WTC11 (cell line): ENCODE measurements at regions not wholly inside any gene's neighbourhood (a gene's known extent, or its start where the extent isn't known, plus 50 kb on each side); places are given as distances from the start of the nearest gene placed in this dataset.

Source experiments
- ATAC-seq: fragments of 200-7000 bp; cut with Tn5 transposase; 2 replicates; pipeline ENCODE4 v1.10.0; 2021; ENCODE audit warnings: mild to moderate bottlenecking, moderate library complexity
- CTCF ChIA-PET: fragments of 300-600 bp; sonication (Branson Sonifier 250); formaldehyde crosslinking; loops from one replicate; lab custom pipeline; 2021; ENCODE audit warnings: antibody characterized with exemption; lab: Charles Lee
- POLR2A ChIA-PET: fragments of 350-600 bp; sonication (Branson Sonifier 250); formaldehyde crosslinking; loops from one replicate; lab custom pipeline; 2021; ENCODE audit warnings: antibody characterized with exemption; lab: Charles Lee
- DNase-seq: peaks from one replicate; pipeline ENCODE4 v3.0.0; 2021; ENCODE audit warnings: low spot score
- H3K27ac Mint-ChIP-seq: 2 replicates; pipeline ENCODE4 v1.8.0; 2021; ENCODE audit warnings: mixed read lengths
- H3K27me3 Mint-ChIP-seq: 2 replicates; pipeline ENCODE4 v1.8.0; 2021; ENCODE audit warnings: low read depth, mild to moderate bottlenecking, moderate library complexity, mixed read lengths
- H3K36me3 Mint-ChIP-seq: 2 replicates; pipeline ENCODE4 v1.8.0; 2021; ENCODE audit warnings: mixed read lengths
- H3K4me1 Mint-ChIP-seq: 2 replicates; pipeline ENCODE4 v1.8.0; 2022; ENCODE audit warnings: mixed read lengths
- H3K4me3 Mint-ChIP-seq: 2 replicates; pipeline ENCODE4 v1.8.0; 2021; ENCODE audit warnings: mild to moderate bottlenecking, moderate library complexity, mixed read lengths
- H3K9me3 Mint-ChIP-seq: 2 replicates; pipeline ENCODE4 v1.8.0; 2021; ENCODE audit warnings: mixed read lengths
- AR ChIP-seq: fragments of 250-450 bp; sonication (Bioruptor Pico); IDR thresholded peaks from 2 replicates; pipeline ENCODE4 v1.9.0; 2021; ENCODE audit warnings: mild to moderate bottlenecking
- ATF3 ChIP-seq: sonication (generic); formaldehyde crosslinking; conservative IDR thresholded peaks from 2 replicates; pipeline ENCODE4 v1.8.1; 2022; ENCODE audit warnings: mild to moderate bottlenecking, missing genetic modification reagents
- CBFB ChIP-seq: sonication (generic); formaldehyde crosslinking; IDR thresholded peaks from 2 replicates; pipeline ENCODE4 v1.8.1; 2022; ENCODE audit warnings: mild to moderate bottlenecking, low read depth, missing genetic modification reagents
- CDX4 ChIP-seq: fragments of 250-450 bp; sonication (Bioruptor Pico); IDR thresholded peaks from 2 replicates; pipeline ENCODE4 v1.9.0; 2021; ENCODE audit warnings: moderate library complexity, mild to moderate bottlenecking, inconsistent platforms, borderline replicate concordance
- EMX1 ChIP-seq: fragments of 250-450 bp; sonication (Bioruptor Pico); IDR thresholded peaks from 2 replicates; pipeline ENCODE4 v1.8.0; 2021; ENCODE audit warnings: mild to moderate bottlenecking
- ESRRA ChIP-seq: sonication (generic); formaldehyde crosslinking; IDR thresholded peaks from 2 replicates; pipeline ENCODE4 v1.8.1; 2022; ENCODE audit warnings: mild to moderate bottlenecking, missing genetic modification reagents, borderline replicate concordance
- FOXP4 ChIP-seq: sonication (generic); formaldehyde crosslinking; IDR thresholded peaks from 2 replicates; pipeline ENCODE4 v1.8.0; 2022; ENCODE audit warnings: mild to moderate bottlenecking, missing genetic modification reagents
- JUN ChIP-seq: sonication (generic); formaldehyde crosslinking; IDR thresholded peaks from 2 replicates; pipeline ENCODE4 v1.8.0; 2023; ENCODE audit warnings: mild to moderate bottlenecking, missing genetic modification reagents
- NFATC4 ChIP-seq: fragments of 250-450 bp; sonication (Bioruptor Pico); IDR thresholded peaks from 2 replicates; pipeline ENCODE4 v1.9.0; 2021; ENCODE audit warnings: mild to moderate bottlenecking
- NFYB ChIP-seq: sonication (generic); formaldehyde crosslinking; conservative IDR thresholded peaks from 2 replicates; pipeline ENCODE4 v1.8.0; 2022; ENCODE audit warnings: low read depth, missing genetic modification reagents
- NR2C2 ChIP-seq: sonication (generic); formaldehyde crosslinking; IDR thresholded peaks from 2 replicates; pipeline ENCODE4 v1.8.0; 2022; ENCODE audit warnings: mild to moderate bottlenecking, missing genetic modification reagents
- RORB ChIP-seq: fragments of 250-450 bp; sonication (Bioruptor Pico); IDR thresholded peaks from 2 replicates; pipeline ENCODE4 v1.9.0; 2021; ENCODE audit warnings: mild to moderate bottlenecking
- SMAD4 ChIP-seq: sonication (generic); formaldehyde crosslinking; IDR thresholded peaks from 2 replicates; pipeline ENCODE4 v1.8.0; 2022; ENCODE audit warnings: mild to moderate bottlenecking, missing genetic modification reagents
- ZNF263 ChIP-seq: sonication (generic); formaldehyde crosslinking; IDR thresholded peaks from 2 replicates; pipeline ENCODE4 v1.8.1; 2022; ENCODE audit warnings: low read depth, mild to moderate bottlenecking, moderate library complexity, missing genetic modification reagents
- ZNF512 ChIP-seq: sonication (generic); formaldehyde crosslinking; IDR thresholded peaks from 2 replicates; pipeline ENCODE4 v1.8.1; 2022; ENCODE audit warnings: missing genetic modification reagents, borderline replicate concordance
- ZNF671 ChIP-seq: fragments of 250-450 bp; sonication (Bioruptor Pico); IDR thresholded peaks from 2 replicates; pipeline ENCODE4 v1.8.0; 2021; ENCODE audit warnings: mild to moderate bottlenecking

- TF ChIP-seq ZNF263 (CRISPR knock-in tag): no peak
- TF ChIP-seq NFATC4 (CRISPR knock-in tag): no peak
Observed at GRCh38 chr10:36424502-36424901, 700.9 kb upstream of the ANKRD30A start (continued).

GRCh38 chr10:36423821-36424248 lies 701.6 kb upstream of the ANKRD30A start:
- ATAC-seq (no peak), DNase-seq (no peak)
- H3K9me3 Mint-ChIP-seq: peaks cover 21% of the 10 kb centered on the region
- H3K4me1 Mint-ChIP-seq: peaks cover 32% of the 10 kb centered on the region
- H3K27me3 Mint-ChIP-seq: no peaks in the 10 kb centered on the region
- no peak overlapping the region for H3K27ac Mint-ChIP-seq
- POLR2A ChIA-PET: no interaction called here
- TF ChIP-seq NFYB (CRISPR knock-in tag) (no peak), ATF3 (CRISPR knock-in tag) (no peak), RORB (CRISPR knock-in tag) (no peak), FOXP4 (CRISPR knock-in tag) (no peak), NR2C2 (CRISPR knock-in tag) (no peak), SMAD4 (CRISPR knock-in tag) (no peak), ZNF671 (CRISPR knock-in tag) (no peak)
- H3K4me3 Mint-ChIP-seq: no peak overlapping the region
- peaks cover 20% of the 10 kb centered on the region for H3K36me3 Mint-ChIP-seq
- CTCF ChIA-PET: no interaction called here

- Mint-ChIP-seq H3K27me3 (no peaks in the 10 kb centered on the region), H3K4me3 (no peak overlapping the region), H3K27ac (peak overlapping the region; percentile 89), H3K9me3 (peaks cover 13% of the 10 kb centered on the region), H3K4me1 (peaks cover 32% of the 10 kb centered on the region)
- peak; percentile 34; the same call in 1 of the 2 replicates for ATAC-seq
- POLR2A ChIA-PET: no interaction called here
- CTCF ChIA-PET: interaction anchor here (0.5 kb wide), 1 partner anchor 797 kb away, joined by 3 read pairs; no protein-coding TSS in a partner anchor
- TF ChIP-seq CBFB (CRISPR knock-in tag): no peak
- TF ChIP-seq RORB (CRISPR knock-in tag): no peak
- no peak for TF ChIP-seq JUN (CRISPR knock-in tag)
- TF ChIP-seq CDX4 (CRISPR knock-in tag): no peak
- TF ChIP-seq AR: no peak
- no peak for TF ChIP-seq ZNF512 (CRISPR knock-in tag)
- TF ChIP-seq ESRRA: no peak
- TF ChIP-seq ATF3 (CRISPR knock-in tag): no peak
- no peak for TF ChIP-seq ZNF671 (CRISPR knock-in tag)
- no peak for TF ChIP-seq NFYB (CRISPR knock-in tag)
- TF ChIP-seq EMX1 (CRISPR knock-in tag): no peak
- TF ChIP-seq, all 79 proteins: peak for 0
- H3K36me3 Mint-ChIP-seq: peaks cover 11% of the 10 kb centered on the region
- DNase-seq: no peak
Observed at GRCh38 chr10:36421992-36422391, 703.4 kb upstream of the ANKRD30A start.
